ENCODE measurements at regions not wholly inside any gene's neighbourhood (a gene's known extent, or its start where the extent isn't known, plus 50 kb on each side); places are given as distances from the start of the nearest gene placed in this dataset.
"Not testable (repeated sequence)": the region's sequence is repeated elsewhere in the genome, so short reads cannot be mapped to it uniquely, and the experiment has no call there.

DNA sequence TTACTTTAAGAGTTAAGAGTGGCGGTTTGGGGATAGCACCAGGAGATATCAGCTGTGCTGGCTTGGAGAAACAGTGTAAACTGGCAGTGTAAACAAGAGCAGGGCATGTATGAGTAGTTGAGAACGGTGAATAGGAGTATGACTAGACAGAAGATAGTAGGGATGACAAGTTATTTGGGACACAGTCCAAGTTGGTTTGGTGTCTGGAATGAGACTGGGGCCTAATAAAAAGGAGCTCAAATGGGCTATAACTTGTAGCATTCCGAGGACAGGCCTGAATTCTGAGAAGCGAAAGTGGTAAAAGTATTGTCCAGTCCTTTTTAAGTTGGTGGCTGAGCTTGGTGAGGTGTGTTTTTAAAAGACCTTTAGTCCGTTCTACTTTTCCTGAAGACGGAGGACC is 883.9 kb upstream of the CITED2 start:
- TF ChIP-seq YY1 (IDR thresholded peaks at IDR 0.05; ENCODE audit: insufficient read depth, insufficient read length); ZNF274 (IDR thresholded peaks at IDR 0.05; ENCODE audit: low read depth, low read length): not testable (repeated sequence)
